Neuronal stem cell (in vitro differentiated cells): ENCODE measurements at regions not wholly inside any gene's neighbourhood (a gene's known extent, or its start where the extent isn't known, plus 50 kb on each side); places are given as distances from the start of the nearest gene placed in this dataset.

Experiments used
- DNase-seq: peaks from one replicate; pipeline ENCODE4 v3.0.0-alpha.2; 2013; ENCODE audit warnings: low spot score
- H2AFZ ChIP-seq: one replicate; pipeline ENCODE4 v1.6.1; 2013; ENCODE audit warnings: mild to moderate bottlenecking, low read length, inconsistent platforms
- H2AK5ac ChIP-seq: 2 replicates; pipeline ENCODE4 v1.6.1; 2013; ENCODE audit warnings: low read depth, mild to moderate bottlenecking, inconsistent platforms, low read length, moderate library complexity, mixed read lengths
- H2BK120ac ChIP-seq: 2 replicates; pipeline ENCODE4 v1.6.1; 2013; ENCODE audit warnings: low read depth, mild to moderate bottlenecking, inconsistent platforms, low read length, moderate library complexity, mixed read lengths
- H2BK12ac ChIP-seq: one replicate; pipeline ENCODE4 v1.6.1; 2013; ENCODE audit warnings: low read length, inconsistent platforms
- H2BK15ac ChIP-seq: 2 replicates; pipeline ENCODE4 v1.6.1; 2013; ENCODE audit warnings: mild to moderate bottlenecking, low read length, inconsistent platforms, mixed read lengths
- H2BK5ac ChIP-seq: one replicate; pipeline ENCODE4 v1.6.1; 2013; ENCODE audit warnings: inconsistent platforms, mild to moderate bottlenecking, low read length, moderate library complexity
- H3K14ac ChIP-seq: one replicate; pipeline ENCODE4 v1.6.1; 2013; ENCODE audit warnings: low read length, inconsistent platforms
- H3K18ac ChIP-seq: 2 replicates; pipeline ENCODE4 v1.6.1; 2013; ENCODE audit warnings: low read length, inconsistent platforms
- H3K23ac ChIP-seq: 2 replicates; pipeline ENCODE4 v1.6.1; 2013; ENCODE audit warnings: low read depth, mild to moderate bottlenecking, mixed read lengths, low read length, inconsistent platforms; ENCODE audit not compliant: poor library complexity
- H3K27ac ChIP-seq: replicated peaks from 3 replicates; pipeline ENCODE4 v1.5.1; 2013; ENCODE audit warnings: low read length, inconsistent platforms
- H3K27me3 ChIP-seq, 3 experiments: 2 replicates each; pipeline ENCODE4 v1.6.1; 2013; ENCODE audit warnings: low read length in 3 of 3, mild to moderate bottlenecking in 2 of 3, inconsistent platforms in 1 of 3, low read depth in 1 of 3, mixed read lengths in 1 of 3, moderate library complexity in 1 of 3; ENCODE audit not compliant: control insufficient read depth in 3 of 3, insufficient read depth in 3 of 3
- H3K36me3 ChIP-seq, 2 donors: replicated peaks in 1 of 2; 2 replicates each; pipeline ENCODE4 v1.6.1; 2013; ENCODE audit warnings: low read length in 2 of 2; ENCODE audit not compliant: control insufficient read depth in 2 of 2, insufficient read depth in 2 of 2
- H3K4ac ChIP-seq: 2 replicates; pipeline ENCODE4 v1.6.1; 2013; ENCODE audit warnings: inconsistent platforms, mild to moderate bottlenecking, low read length, moderate library complexity
- H3K4me1 ChIP-seq, 2 donors: 1 replicate in 1 of 2; 2 replicates in 1 of 2; pipeline ENCODE4 v1.6.1; 2013; ENCODE audit warnings: low read length in 2 of 2, low read depth in 1 of 2; ENCODE audit not compliant: control insufficient read depth in 2 of 2, insufficient read depth in 1 of 2
- H3K4me2 ChIP-seq: one replicate; pipeline ENCODE4 v1.6.1; 2013; ENCODE audit warnings: mild to moderate bottlenecking, low read length, inconsistent platforms; ENCODE audit not compliant: insufficient read depth, poor library complexity, severe bottlenecking
- H3K4me3 ChIP-seq, 2 donors: 2 replicates each; pipeline ENCODE4 v1.5.1; 2013; ENCODE audit warnings: low read length in 2 of 2, mild to moderate bottlenecking in 2 of 2, inconsistent platforms in 1 of 2, moderate library complexity in 1 of 2
- H3K79me1 ChIP-seq: one replicate; pipeline ENCODE4 v1.6.1; 2013; ENCODE audit warnings: low read depth, mild to moderate bottlenecking, inconsistent platforms, low read length, moderate library complexity
- H3K9ac ChIP-seq: one replicate; pipeline ENCODE4 v1.6.1; 2013; ENCODE audit warnings: mild to moderate bottlenecking, low read depth, low read length, inconsistent platforms; ENCODE audit not compliant: poor library complexity
- H3K9me3 ChIP-seq, 2 donors: replicated peaks in 1 of 2; 2 replicates each; pipeline versions ENCODE3 to v1.6.1; 2013; ENCODE audit warnings: low read length in 2 of 2, mild to moderate bottlenecking in 2 of 2, inconsistent platforms in 1 of 2, low read depth in 1 of 2, mixed read lengths in 1 of 2, moderate library complexity in 1 of 2; ENCODE audit not compliant: control insufficient read depth in 2 of 2, insufficient read depth in 1 of 2
- H4K8ac ChIP-seq: one replicate; pipeline ENCODE4 v1.6.1; 2013; ENCODE audit warnings: low read depth, mild to moderate bottlenecking, inconsistent platforms, low read length, moderate library complexity
- H4K91ac ChIP-seq: one replicate; pipeline ENCODE4 v1.6.1; 2013; ENCODE audit warnings: low read length, low read depth, mild to moderate bottlenecking, inconsistent platforms; ENCODE audit not compliant: poor library complexity
- WGBS, 2 donors: extraction: QIAGEN DNeasy Blood & Tissue Kit; methylation state at CpG; one replicate each; pipeline ENCODE4 v1.1.7; 2013; ENCODE audit warnings: missing lambda C conversion rate in 2 of 2, mixed read lengths in 1 of 2; ENCODE audit not compliant: insufficient read length in 2 of 2, insufficient replicate concordance in 1 of 2; ENCODE audit errors: extremely low coverage in 2 of 2; 5-methylcytosine and 5-hydroxymethylcytosine counted together

DNA sequence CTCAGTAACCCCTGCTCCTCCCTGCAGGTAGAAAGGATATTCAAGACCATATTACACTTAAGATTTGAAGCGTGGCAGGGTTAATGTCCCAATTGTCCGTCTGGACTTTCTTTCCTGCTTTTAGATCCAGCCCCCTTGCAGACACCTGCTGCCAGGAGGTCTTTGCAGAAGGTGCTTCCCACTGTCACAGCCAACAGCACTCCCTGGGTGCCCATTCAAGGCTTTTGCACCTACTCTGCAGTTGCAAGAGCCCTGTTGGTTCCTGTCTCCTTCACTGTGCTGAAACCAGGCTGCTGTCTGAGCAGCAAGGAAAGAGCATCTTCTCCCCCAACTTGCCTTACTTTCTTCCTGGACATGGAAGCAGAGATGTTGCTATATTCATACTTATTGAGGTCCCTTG, 1043.0 kb upstream of the POU3F3 start:
- H3K4ac ChIP-seq: no peak overlapping the region
- H2AK5ac ChIP-seq: no peak overlapping the region
- DNase-seq: no peak
- no peak overlapping the region for H3K27ac ChIP-seq
- H3K18ac ChIP-seq: peak overlapping the region; percentile 20
- H4K8ac ChIP-seq: no peak overlapping the region
- H3K79me1 ChIP-seq: no peaks in the 10 kb centered on the region
- H2BK15ac ChIP-seq: no peak overlapping the region
- H3K4me3 ChIP-seq: no peak overlapping the region
- H2BK5ac ChIP-seq: no peak overlapping the region
- H3K9me3 ChIP-seq: peaks cover 0 to under 1% of the 10 kb centered on the region in 2 donors
- peaks cover 0 to 13% of the 10 kb centered on the region in 2 donors for H3K4me1 ChIP-seq
- no CpG with 5 or more reads among the region's 2 CpGs for WGBS, 2 donors
- no peaks in the 10 kb centered on the region for H3K27me3 ChIP-seq
- no peaks in the 10 kb centered on the region for H3K36me3 ChIP-seq
- H3K23ac ChIP-seq: no peak overlapping the region
- no peak overlapping the region for H4K91ac ChIP-seq
- H2BK12ac ChIP-seq: no peak overlapping the region
- no peak overlapping the region for H3K14ac ChIP-seq
- no peak overlapping the region for H3K4me2 ChIP-seq
- no peak overlapping the region for H2AFZ ChIP-seq
- no peak overlapping the region for H3K9ac ChIP-seq
- H2BK120ac ChIP-seq: no peak overlapping the region

- Histone ChIP-seq H3K36me3 (no peaks in the 10 kb centered on the region), H3K4me2 (no peak overlapping the region), H2BK15ac (no peak overlapping the region), H3K4ac (no peak overlapping the region), H3K9me3 (no peaks in the 10 kb centered on the region), H3K18ac (no peak overlapping the region), H3K27me3 (no peaks in the 10 kb centered on the region), H4K8ac (no peak overlapping the region), H2BK12ac (no peak overlapping the region), H3K4me1 (peaks cover 0 to 11% of the 10 kb centered on the region in 2 donors), H3K9ac (no peak overlapping the region), H4K91ac (no peak overlapping the region), H2AFZ (no peak overlapping the region), H3K14ac (no peak overlapping the region), H2BK5ac (no peak overlapping the region), H3K27ac (no peak overlapping the region), H2BK120ac (no peak overlapping the region), H3K79me1 (no peaks in the 10 kb centered on the region), H2AK5ac (no peak overlapping the region), H3K4me3 (no peak overlapping the region), H3K23ac (no peak overlapping the region)
- WGBS, 2 donors: no CpG with 5 or more reads among the region's 3 CpGs
- DNase-seq: no peak
Observed at GRCh38 chr2:103814016-103814415, 1039.9 kb upstream of the POU3F3 start.

GRCh38 chr2:103815731-103816130, 1038.2 kb upstream of the POU3F3 start:
- H3K36me3 ChIP-seq: no peaks in the 10 kb centered on the region
- H3K9ac ChIP-seq: no peak overlapping the region
- no peak overlapping the region for H3K18ac ChIP-seq
- no peak overlapping the region for H3K14ac ChIP-seq
- H3K27ac ChIP-seq: no peak overlapping the region
- no peak overlapping the region for H2BK15ac ChIP-seq
- H3K4me3 ChIP-seq: no peak overlapping the region
- H3K4me1 ChIP-seq: peaks cover 0 to 3% of the 10 kb centered on the region in 2 donors
- H3K23ac ChIP-seq: no peak overlapping the region
- no peaks in the 10 kb centered on the region for H3K79me1 ChIP-seq
- H2AFZ ChIP-seq: no peak overlapping the region
- no peak overlapping the region for H2BK12ac ChIP-seq
- H4K8ac ChIP-seq: no peak overlapping the region
- whole genome bisulfite sequencing, 2 donors: no CpG with 5 or more reads among the region's 1 CpG
- H3K27me3 ChIP-seq: no peaks in the 10 kb centered on the region
- no peak overlapping the region for H2AK5ac ChIP-seq
- no peak overlapping the region for H2BK120ac ChIP-seq
- H3K9me3 ChIP-seq: no peaks in the 10 kb centered on the region
- H3K4me2 ChIP-seq: no peak overlapping the region
- H4K91ac ChIP-seq: no peak overlapping the region
- no peak for DNase-seq
- no peak overlapping the region for H3K4ac ChIP-seq
- no peak overlapping the region for H2BK5ac ChIP-seq

DNA sequence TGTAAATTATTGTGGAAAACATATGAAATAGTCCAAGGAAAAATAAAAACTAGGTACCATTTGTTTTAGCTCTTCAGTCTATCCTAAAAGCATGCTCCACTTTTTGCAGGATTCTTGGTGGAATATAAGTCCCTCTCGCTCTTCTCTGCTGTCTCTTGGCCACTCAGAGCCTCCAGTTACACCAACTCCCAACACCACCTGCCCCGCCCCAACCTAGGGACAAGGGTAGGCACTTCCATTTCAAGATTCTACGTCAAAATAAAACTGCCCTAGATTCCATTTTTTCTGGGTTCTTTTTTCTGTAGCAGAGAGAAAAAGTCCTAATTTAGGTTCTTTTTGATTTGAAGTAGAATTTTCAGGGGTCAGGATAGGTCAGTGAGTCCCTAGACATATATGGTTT, 1036.2 kb upstream of the POU3F3 start:
- Histone ChIP-seq H3K4me3 (no peak overlapping the region), H3K27ac (no peak overlapping the region), H3K4me1 (no peaks in the 10 kb centered on the region), H3K18ac (no peak overlapping the region), H2AFZ (no peak overlapping the region), H3K27me3 (no peaks in the 10 kb centered on the region), H2BK120ac (no peak overlapping the region), H3K9me3 (no peaks in the 10 kb centered on the region), H2BK12ac (no peak overlapping the region), H3K9ac (no peak overlapping the region), H4K91ac (no peak overlapping the region), H2BK15ac (no peak overlapping the region), H3K36me3 (no peaks in the 10 kb centered on the region), H3K79me1 (no peaks in the 10 kb centered on the region), H3K4ac (no peak overlapping the region), H2BK5ac (no peak overlapping the region), H2AK5ac (no peak overlapping the region), H3K4me2 (no peak overlapping the region), H4K8ac (no peak overlapping the region), H3K23ac (no peak overlapping the region), H3K14ac (no peak overlapping the region)
- no peak for DNase-seq
- no CpG with 5 or more reads among the region's 3 CpGs for WGBS, 2 donors
